ENCODE measurements at regions not wholly inside any gene's neighbourhood (a gene's known extent, or its start where the extent isn't known, plus 50 kb on each side); places are given as distances from the start of the nearest gene placed in this dataset.

DNA sequence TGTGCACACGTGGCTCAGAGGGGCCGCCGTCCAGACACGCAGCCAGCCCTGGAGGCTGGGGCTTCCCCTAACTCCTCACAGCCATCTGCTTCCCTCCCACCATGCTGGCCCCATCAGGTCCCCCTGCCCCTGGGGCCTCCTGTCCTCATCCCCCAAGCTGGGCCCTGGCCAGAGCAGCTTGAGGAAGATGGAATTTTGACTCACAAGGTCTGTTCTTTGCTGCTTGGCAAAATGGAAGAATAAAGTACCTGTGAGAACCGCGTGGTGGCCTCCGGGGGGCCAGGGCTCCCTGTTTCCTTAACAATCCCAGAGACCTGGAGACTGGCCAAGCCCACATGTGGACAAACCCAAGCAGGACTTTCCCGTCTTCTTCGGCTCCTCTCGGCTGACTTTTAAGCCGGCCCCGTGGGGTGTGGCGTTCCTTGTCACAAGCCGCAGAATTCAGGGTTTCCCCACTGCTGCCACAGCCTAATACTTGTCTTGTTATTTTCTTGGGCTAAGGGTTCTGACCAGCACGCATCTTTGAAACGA, 872.8 kb downstream of the BRD1 start:
- no peak overlapping the region for H3K27ac Mint-ChIP-seq
- no peaks in the 10 kb centered on the region for H3K36me3 Mint-ChIP-seq
- ATAC-seq (replicated peaks) (no peak), DNase-seq (no peak)
- H3K4me1 Mint-ChIP-seq = peaks cover 3 to 7% of the 10 kb centered on the region in 2 donors
- H3K27me3 Mint-ChIP-seq = peaks cover 7 to 21% of the 10 kb centered on the region in 2 donors
- H3K4me3 Mint-ChIP-seq = no peak overlapping the region
- peaks cover 3 to 7% of the 10 kb centered on the region in 2 donors for H3K9me3 Mint-ChIP-seq

DNA sequence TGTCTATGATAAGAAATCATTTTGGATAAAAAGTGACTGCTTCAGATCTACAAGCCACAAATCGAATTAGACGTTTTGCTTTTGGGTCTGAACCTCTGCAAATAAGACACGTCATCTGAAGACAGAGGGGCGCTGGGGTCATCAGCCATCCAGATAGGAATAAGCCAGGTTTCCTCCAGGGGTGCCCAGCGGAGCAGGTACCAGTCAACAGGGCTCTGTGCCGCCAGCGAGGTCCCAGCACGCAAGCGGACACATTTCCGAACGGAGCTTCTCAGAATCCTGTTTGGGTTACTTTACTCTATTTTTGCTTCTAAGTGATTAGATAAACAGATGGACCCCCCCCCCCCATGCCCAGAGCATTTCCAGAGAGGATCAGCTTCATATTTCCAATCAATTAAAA, 873.8 kb downstream of the BRD1 start:
- DNase-seq (no peak), ATAC-seq (replicated peaks) (no peak)
- H3K4me1 Mint-ChIP-seq = peaks cover 5 to 11% of the 10 kb centered on the region in 2 donors
- H3K27me3 Mint-ChIP-seq = peaks cover 13 to 22% of the 10 kb centered on the region in 2 donors
- no peak overlapping the region for H3K27ac Mint-ChIP-seq
- H3K9me3 Mint-ChIP-seq = peaks cover 7 to 8% of the 10 kb centered on the region in 2 donors
- no peak overlapping the region for H3K4me3 Mint-ChIP-seq
- no peaks in the 10 kb centered on the region for H3K36me3 Mint-ChIP-seq

DNA sequence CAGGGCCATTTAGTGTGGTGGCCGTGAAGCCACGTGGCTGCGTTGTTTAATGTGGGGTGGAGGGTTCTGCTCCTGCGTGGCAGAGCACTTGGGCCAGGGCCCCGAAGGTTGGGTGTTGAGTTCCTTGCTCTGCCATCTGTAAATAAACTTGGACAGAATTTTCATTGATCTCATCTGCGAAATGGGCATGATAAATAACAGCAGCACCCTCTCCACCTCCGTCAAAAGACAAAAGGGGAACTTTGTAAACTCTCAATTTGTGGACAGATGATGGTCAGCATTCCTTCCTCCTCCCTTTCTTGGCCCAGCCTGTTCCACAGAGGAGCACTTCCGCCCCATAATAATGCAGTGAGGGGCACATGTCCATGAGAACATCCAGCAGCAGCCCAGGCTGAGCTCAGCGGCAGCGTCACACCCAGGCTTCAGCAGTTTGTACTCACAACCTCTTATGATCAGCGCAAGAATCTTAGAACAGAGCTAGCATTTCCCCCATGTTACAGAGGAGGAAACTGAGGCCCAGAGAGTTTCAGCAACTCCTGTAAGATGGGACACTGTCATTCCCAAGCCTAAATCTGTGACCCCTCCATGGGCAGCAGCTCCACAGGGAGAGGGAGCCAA, 874.5 kb downstream of the BRD1 start:
- no peaks in the 10 kb centered on the region for H3K36me3 Mint-ChIP-seq
- H3K9me3 Mint-ChIP-seq = peaks cover 7 to 8% of the 10 kb centered on the region in 2 donors
- no peak for DNase-seq

DNA sequence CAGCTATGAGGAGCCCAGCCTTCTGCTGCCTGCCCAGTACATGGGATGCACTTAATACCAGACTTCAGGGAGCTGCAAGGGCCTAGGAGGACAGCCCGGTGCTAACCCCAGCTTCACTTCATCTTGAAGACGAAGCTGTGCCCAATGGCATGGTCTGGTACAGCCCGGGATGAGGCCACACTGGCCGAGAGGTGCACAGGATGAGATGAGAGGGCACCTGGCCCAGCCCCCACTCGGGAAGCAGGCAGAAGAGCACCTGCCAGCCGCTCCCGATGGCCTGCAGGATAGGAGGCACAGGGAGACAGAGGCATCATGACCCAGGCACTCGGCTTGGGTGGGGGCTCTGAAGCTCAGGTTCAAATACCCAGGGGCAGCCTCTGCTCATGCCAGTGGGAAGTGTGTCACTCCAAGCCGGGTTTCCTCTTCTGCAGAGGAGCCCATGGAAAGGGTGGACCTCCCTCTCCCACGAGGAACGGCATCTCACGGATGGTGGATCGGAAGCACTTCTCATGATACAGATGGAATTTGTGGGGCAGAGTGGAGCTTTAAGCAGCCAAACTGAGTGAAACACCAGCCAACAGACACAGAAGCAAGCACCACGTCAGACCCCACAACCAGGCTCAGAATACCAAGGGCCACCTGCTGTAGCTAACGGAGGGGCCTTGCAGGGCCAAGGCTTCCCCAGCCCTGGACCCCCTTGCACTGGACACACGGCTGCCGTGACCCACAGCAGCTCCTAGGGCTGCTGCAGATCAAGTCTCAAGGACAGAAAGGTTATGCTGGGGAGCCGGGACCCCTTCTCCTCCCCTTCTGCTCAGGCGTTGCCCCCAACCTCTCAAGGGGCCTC, 875.2 kb downstream of the BRD1 start:
- Mint-ChIP-seq H3K36me3 (no peaks in the 10 kb centered on the region), H3K4me3 (no peak overlapping the region), H3K4me1 (peaks cover 5 to 11% of the 10 kb centered on the region in 2 donors), H3K9me3 (peaks cover 7 to 8% of the 10 kb centered on the region in 2 donors), H3K27ac (no peak overlapping the region), H3K27me3 (peaks cover 10 to 22% of the 10 kb centered on the region in 2 donors)
- peak in 1 of 2 donors; percentile 14 for ATAC-seq (replicated peaks)
- no peak for DNase-seq

More for the DNA sequence above, 874.5 kb downstream of the BRD1 start:
- Mint-ChIP-seq H3K4me3 (no peak overlapping the region), H3K27ac (no peak overlapping the region), H3K27me3 (peaks cover 16 to 22% of the 10 kb centered on the region in 2 donors), H3K4me1 (peaks cover 5 to 11% of the 10 kb centered on the region in 2 donors)
- ATAC-seq (replicated peaks) = no peak

DNA sequence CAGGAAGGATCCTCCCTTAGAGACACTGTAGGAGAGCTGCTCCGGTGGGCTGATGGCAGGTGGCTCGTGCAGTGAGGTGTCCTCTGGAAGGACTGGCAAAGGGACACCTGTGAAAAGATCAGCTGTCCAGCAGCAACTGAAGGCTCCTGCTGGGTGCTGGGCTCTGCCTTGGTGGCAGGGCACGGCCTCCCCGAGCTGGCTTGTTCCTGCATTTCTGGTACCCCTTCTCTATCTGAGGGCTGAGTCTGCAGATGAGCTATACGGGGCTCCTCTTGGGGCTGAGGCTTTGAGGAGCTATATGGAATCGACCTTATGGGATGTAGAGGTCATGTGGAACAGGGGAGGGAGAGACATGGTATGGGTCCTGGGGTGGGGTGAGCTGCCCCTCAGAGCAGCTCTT, 875.8 kb downstream of the BRD1 start:
- H3K9me3 Mint-ChIP-seq = peaks cover 6 to 7% of the 10 kb centered on the region in 2 donors
- no peak for DNase-seq
- peaks cover 5 to 11% of the 10 kb centered on the region in 2 donors for H3K4me1 Mint-ChIP-seq
- H3K36me3 Mint-ChIP-seq = no peaks in the 10 kb centered on the region
- H3K4me3 Mint-ChIP-seq = no peak overlapping the region
- no peak for ATAC-seq (replicated peaks)
- H3K27ac Mint-ChIP-seq = no peak overlapping the region
- H3K27me3 Mint-ChIP-seq = peaks cover 10 to 22% of the 10 kb centered on the region in 2 donors

DNA sequence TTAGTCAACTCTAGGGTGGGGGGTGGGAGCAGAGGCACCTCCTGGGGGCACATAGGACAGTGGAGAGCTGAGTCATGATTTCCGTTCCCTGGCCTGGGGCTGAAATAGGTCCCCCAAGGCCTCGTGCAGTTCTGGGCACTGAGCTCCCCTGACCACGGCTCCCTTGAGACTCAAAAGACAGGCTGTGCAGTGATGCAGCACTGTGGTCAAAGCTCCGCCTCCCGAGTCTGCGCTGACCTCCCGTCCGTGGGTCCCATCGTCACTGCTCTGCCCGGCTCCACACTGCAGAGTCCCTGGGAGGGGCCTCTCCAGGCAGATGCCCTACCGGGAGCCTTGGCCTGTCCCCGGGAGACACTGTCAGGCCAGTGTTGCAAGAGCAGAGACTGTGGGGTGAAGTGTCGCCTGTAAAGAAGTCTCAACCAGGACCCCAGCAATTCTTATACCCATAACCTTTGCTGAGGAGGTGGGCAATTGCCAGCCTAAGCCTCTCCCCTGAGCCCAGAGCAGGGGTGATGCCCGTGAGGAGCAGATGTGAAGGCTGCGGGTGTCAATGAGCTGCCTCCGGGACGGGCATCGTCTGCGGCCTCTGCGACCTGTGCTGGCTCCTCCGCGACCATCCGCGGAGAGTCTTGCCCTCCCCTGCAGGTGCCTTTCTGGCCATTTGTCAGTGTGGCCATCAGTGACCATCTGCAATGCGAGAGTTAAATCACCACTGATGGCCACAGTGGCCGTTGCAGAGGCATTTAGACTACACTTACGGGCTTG, 877.3 kb downstream of the BRD1 start:
- H3K4me3 Mint-ChIP-seq = no peak overlapping the region
- peaks cover 10 to 28% of the 10 kb centered on the region in 2 donors for H3K27me3 Mint-ChIP-seq
- H3K36me3 Mint-ChIP-seq = no peaks in the 10 kb centered on the region
- peak; percentile 46 to 64 for ATAC-seq (replicated peaks)
- peak overlapping the region; percentile 47 for H3K27ac Mint-ChIP-seq
- peaks cover 5 to 11% of the 10 kb centered on the region in 2 donors for H3K4me1 Mint-ChIP-seq
- peaks cover 3 to 4% of the 10 kb centered on the region in 2 donors for H3K9me3 Mint-ChIP-seq
- DNase-seq = no peak

DNA sequence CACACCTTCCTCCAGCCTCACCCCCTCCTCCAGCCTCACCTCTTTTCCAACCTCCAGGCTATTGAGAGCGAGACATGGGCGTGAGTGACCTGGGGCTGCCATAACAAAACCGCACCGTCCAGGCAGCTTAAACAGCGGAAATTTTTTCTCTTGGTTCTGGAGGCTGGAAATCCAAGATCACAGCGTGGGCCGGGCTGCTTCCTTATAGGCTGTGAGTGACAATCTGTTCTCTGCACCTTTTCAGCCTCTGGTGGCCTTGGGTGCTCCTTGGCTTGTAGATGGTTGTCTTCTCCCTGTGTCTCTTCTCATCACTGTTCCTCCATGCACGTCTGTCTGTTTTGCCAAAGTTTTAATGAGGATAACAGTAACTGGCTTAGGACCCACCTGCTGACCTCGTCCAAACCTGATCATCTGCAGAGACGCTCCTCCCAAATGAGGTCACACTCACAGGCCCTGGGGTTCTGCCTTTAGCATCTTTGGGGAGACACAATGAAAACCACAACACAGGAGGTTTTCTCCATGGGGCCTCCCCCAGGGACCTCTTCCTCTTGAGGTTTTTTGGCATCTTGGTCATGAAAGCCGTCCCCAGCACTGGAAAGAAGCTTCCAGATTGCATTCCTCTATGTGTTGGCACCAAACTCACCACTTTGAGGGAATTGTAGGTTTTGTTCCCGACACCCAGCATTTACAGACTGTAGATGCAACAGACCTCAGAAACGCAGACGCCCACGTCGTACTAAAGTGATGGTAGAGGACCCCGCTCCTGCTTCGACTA, 878.1 kb downstream of the BRD1 start:
- H3K4me1 Mint-ChIP-seq = peaks cover 5 to 11% of the 10 kb centered on the region in 2 donors
- peaks cover 10 to 28% of the 10 kb centered on the region in 2 donors for H3K27me3 Mint-ChIP-seq
- no peak overlapping the region for H3K27ac Mint-ChIP-seq
- H3K9me3 Mint-ChIP-seq = peaks cover 3 to 4% of the 10 kb centered on the region in 2 donors
- H3K4me3 Mint-ChIP-seq = no peak overlapping the region
- no peaks in the 10 kb centered on the region for H3K36me3 Mint-ChIP-seq
- no peak for ATAC-seq (replicated peaks)
- DNase-seq = no peak

DNA sequence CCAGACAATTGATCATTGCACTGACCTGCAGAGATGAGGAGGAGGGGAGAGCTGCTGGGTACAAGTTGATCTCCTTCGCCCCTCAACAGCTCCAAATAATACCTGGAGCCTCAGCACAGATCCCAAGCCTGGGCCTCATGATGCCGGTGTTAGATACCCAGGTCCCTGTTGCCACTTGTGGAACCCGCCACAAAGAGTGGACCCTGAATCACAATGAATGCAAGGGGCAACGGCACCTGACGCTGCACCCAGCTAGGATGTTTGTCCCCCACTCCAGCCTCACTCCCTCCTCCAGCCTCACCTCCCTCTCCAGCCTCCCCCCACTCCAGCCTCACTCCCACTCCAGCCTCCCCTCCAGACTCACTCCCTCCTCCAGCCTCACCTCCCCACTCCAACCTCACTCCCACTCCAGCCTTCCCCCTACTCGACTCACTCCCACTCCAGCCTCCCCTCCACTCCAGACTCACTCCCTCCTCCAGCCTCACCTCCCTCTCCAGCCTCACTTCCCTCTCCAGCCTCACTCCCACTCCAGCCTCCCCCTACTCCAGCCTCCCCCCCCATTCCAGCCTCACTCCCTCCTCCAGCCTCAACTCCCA, 879.0 kb downstream of the BRD1 start:
- Mint-ChIP-seq H3K4me3 (no peak overlapping the region), H3K27ac (no peak overlapping the region), H3K9me3 (peaks cover 3 to 4% of the 10 kb centered on the region in 2 donors), H3K36me3 (no peaks in the 10 kb centered on the region), H3K27me3 (peaks cover 10 to 28% of the 10 kb centered on the region in 2 donors), H3K4me1 (peaks cover 5 to 11% of the 10 kb centered on the region in 2 donors)
- no peak for ATAC-seq (replicated peaks)
- no peak for DNase-seq

DNA sequence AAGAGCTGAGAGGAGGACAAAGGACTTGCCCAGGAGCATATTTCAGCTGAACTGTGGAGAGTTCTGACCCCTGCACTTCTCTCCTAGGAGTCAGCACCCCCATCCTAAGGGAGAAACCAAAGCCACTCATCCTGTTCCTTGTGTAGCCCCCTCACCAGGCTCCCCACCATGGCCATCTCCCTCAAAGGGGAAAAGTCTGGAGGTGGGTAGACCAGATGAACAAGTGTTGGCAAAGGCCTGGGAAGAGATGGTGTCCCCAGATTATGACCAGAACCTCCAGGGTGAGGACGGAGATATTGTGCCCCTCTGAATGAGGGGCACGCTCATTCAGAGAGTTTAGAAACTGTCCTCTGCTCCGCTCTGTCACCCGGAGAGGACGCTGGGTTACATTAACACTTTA, 880.0 kb downstream of the BRD1 start:
- no peaks in the 10 kb centered on the region for H3K36me3 Mint-ChIP-seq
- H3K4me3 Mint-ChIP-seq = no peak overlapping the region
- peaks cover 3 to 4% of the 10 kb centered on the region in 2 donors for H3K9me3 Mint-ChIP-seq
- peaks cover 5 to 11% of the 10 kb centered on the region in 2 donors for H3K4me1 Mint-ChIP-seq
- no peak overlapping the region for H3K27ac Mint-ChIP-seq
- ATAC-seq (replicated peaks) (no peak), DNase-seq (no peak)
- H3K27me3 Mint-ChIP-seq = peaks cover 10 to 28% of the 10 kb centered on the region in 2 donors

DNA sequence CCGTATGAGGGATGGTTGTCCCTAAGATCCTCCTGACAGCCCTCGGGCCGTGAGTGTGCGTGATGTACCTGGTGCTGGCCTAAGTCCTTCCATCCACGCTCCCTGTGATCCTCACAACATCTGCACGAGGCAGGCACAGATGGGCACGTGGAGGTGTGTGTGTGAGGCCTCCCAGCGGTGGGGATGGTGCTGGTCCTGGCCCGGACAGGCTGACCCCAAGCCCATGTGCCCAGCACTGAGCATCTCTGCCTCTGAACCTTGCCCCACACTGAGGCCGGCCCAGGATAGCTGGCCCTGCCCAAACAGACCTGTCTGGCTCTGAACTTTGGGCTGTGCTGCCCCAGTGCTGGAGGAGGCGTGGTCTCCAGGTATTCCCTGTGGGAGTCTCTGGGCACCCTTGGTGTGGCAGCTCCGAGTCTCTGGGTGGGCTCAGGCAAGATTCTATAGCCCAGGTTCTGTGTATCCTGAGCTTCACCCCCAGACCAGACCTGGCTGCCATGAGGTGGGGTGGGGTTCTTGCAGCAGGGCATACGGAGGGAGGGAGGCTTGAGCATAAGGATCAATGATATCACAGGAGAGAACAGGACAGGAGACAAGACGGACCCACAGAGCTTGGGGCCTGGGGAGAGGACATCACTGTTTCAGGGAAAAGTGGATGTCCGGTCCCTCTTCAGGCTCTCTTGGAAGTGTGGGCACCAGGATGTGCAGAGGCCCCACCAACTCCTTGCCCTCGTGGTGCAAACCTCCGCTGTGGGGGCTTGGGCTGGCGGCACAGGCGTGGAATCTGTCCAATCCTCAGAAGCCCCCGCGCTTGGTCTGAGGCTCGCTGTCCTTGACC, 881.8 kb downstream of the BRD1 start:
- no peak overlapping the region for H3K27ac Mint-ChIP-seq
- peaks cover 10 to 17% of the 10 kb centered on the region in 2 donors for H3K27me3 Mint-ChIP-seq
- H3K9me3 Mint-ChIP-seq = peaks cover 3 to 4% of the 10 kb centered on the region in 2 donors
- H3K4me3 Mint-ChIP-seq = no peak overlapping the region
- H3K4me1 Mint-ChIP-seq = peaks cover 5 to 11% of the 10 kb centered on the region in 2 donors
- DNase-seq (no peak), ATAC-seq (replicated peaks) (no peak)
- no peaks in the 10 kb centered on the region for H3K36me3 Mint-ChIP-seq

DNA sequence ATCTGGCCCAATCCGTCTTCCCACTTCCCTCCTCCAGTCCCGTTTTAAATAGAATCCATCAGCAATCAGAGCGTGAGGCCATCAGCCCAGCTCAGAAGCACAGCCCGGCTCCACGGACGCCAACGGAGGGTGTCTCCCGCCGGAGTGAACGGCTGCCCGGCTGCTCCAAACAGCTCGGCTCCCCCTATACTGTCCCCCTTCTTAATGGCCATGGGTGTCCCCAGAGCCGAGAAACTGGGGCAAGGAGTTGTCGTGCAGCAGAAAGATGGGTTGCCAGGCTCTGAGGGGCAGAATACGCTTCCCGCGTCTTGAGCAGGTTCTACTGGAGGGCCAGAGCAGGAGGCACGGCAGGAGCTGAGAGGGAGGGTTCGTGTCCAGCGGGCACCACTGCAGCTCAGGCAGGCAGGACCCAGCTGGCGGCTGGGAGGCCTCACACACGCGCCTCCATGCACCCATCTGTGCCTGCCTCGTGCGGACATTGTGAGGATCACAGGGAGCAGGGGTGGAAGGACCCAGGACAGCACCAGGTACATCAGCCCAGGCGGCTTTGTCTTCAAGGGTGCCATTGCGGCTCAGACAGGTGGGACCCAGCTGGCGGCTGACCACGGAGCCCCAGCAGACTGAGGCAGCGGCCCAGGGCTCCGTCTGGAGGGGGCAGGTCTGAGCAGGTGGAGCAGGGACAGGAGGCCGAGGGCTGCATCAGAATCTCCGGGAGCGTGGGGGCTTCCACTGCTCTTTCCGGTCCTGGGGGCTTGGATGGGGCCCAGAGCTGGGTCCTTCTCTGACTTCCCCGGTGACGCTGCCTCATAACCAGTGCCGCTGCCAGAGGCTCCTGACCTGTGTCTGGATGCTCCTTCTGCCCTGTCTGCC, 882.7 kb downstream of the BRD1 start:
- peaks cover 0 to 4% of the 10 kb centered on the region in 2 donors for H3K9me3 Mint-ChIP-seq
- ATAC-seq (replicated peaks) = no peak
- peaks cover 2 to 5% of the 10 kb centered on the region in 2 donors for H3K4me1 Mint-ChIP-seq
- DNase-seq = no peak
- no peak overlapping the region for H3K4me3 Mint-ChIP-seq
- no peak overlapping the region for H3K27ac Mint-ChIP-seq
- H3K27me3 Mint-ChIP-seq = peaks cover 10 to 21% of the 10 kb centered on the region in 2 donors
- no peaks in the 10 kb centered on the region for H3K36me3 Mint-ChIP-seq

DNA sequence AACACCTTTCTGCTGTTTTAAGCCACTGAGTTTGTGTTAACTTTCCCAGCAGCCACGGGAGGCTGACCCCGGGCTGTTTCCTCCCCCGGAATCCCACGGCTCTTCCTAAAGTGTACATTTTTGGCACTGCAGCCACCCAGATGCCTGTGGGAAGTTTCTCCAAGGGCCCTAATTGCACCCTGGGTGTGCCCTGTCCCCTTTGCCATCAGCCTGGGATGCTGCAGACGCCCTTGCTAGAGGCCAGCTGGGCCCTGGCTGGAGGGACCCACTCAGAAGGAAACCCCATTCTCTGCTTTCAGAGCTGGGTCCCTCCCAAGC, 883.3 kb downstream of the BRD1 start:
- no peak for ATAC-seq (replicated peaks)

More for the DNA sequence above, 883.3 kb downstream of the BRD1 start:
- peaks cover 5 to 18% of the 10 kb centered on the region in 2 donors for H3K27me3 Mint-ChIP-seq
- no peaks in the 10 kb centered on the region for H3K9me3 Mint-ChIP-seq
- no peak for DNase-seq
- H3K27ac Mint-ChIP-seq = no peak overlapping the region
- H3K36me3 Mint-ChIP-seq = no peaks in the 10 kb centered on the region
- H3K4me3 Mint-ChIP-seq = no peak overlapping the region
- H3K4me1 Mint-ChIP-seq = no peaks in the 10 kb centered on the region
